AG04450 (cell line): ENCODE measurements at regions not wholly inside any gene's neighbourhood (a gene's known extent, or its start where the extent isn't known, plus 50 kb on each side); places are given as distances from the start of the nearest gene placed in this dataset.
A peak's percentile ranks its signal among the peaks of the same experiment; 100 is the strongest.

Source experiments
- CTCF ChIA-PET: fragments of 300-600, 350-600 bp; formaldehyde crosslinking; extraction: SDS; loops from one replicate; lab custom pipeline; 2022; ENCODE audit warnings: antibody characterized with exemption, inconsistent platforms; lab: Charles Lee
- POLR2A ChIA-PET: fragments of 350-600 bp; formaldehyde crosslinking; extraction: SDS; loops from one replicate; lab custom pipeline; 2021; ENCODE audit warnings: antibody characterized with exemption, inconsistent platforms; lab: Yijun Ruan, JAX
- DNase-seq: peaks from one replicate; pipeline ENCODE4 v3.0.0-alpha.2; 2011; ENCODE audit warnings: low read depth, low spot score
- H3K27ac ChIP-seq: one replicate; pipeline ENCODE4 v1.5.1; 2012; ENCODE audit warnings: low read depth, low read length, control low read depth
- H3K27me3 ChIP-seq: one replicate; pipeline ENCODE4 v1.6.0; 2012; ENCODE audit warnings: low read length; ENCODE audit not compliant: control insufficient read depth, insufficient read depth
- H3K4me3 ChIP-seq: 2 replicates; pipeline ENCODE4 v1.5.1; 2011; ENCODE audit warnings: mild to moderate bottlenecking, low read depth, low read length, control low read depth
- H3K9me3 ChIP-seq: 2 replicates; pipeline ENCODE4 v1.5.1; 2012; ENCODE audit warnings: low read length; ENCODE audit not compliant: control insufficient read depth, insufficient read depth
- CTCF ChIP-seq: IDR thresholded peaks from 2 replicates; pipeline ENCODE4 v1.5.1; 2011; ENCODE audit warnings: low read depth, low read length, control low read depth, inconsistent platforms

GRCh38 chr6:157741321-157741947 lies 81.6 kb upstream of the SNX9 start:
- Histone ChIP-seq H3K9me3 (no peaks in the 10 kb centered on the region), H3K27me3 (no peaks in the 10 kb centered on the region), H3K4me3 (no peak overlapping the region), H3K27ac (no peak overlapping the region)
- TF ChIP-seq CTCF: no peak
- POLR2A ChIA-PET: no interaction called here
- CTCF ChIA-PET: interaction anchor here (6.8 kb wide), 1 partner anchor 15 kb away, joined by 50 read pairs; no protein-coding TSS in a partner anchor
- no peak for DNase-seq

GRCh38 chr6:157741948-157742556 lies 81.0 kb upstream of the SNX9 start:
- CTCF ChIA-PET: interaction anchor here (6.8 kb wide), 1 partner anchor 14 kb away, joined by 50 read pairs; no protein-coding TSS in a partner anchor
- Histone ChIP-seq H3K27me3 (no peaks in the 10 kb centered on the region), H3K9me3 (no peaks in the 10 kb centered on the region), H3K27ac (peak overlapping the region; percentile 3), H3K4me3 (no peak overlapping the region)
- POLR2A ChIA-PET: no interaction called here
- no peak for TF ChIP-seq CTCF
- DNase-seq: no peak

GRCh38 chr6:157744102-157744601 lies 78.9 kb upstream of the SNX9 start:
- no peaks in the 10 kb centered on the region for H3K27me3 ChIP-seq
- H3K9me3 ChIP-seq: no peaks in the 10 kb centered on the region
- H3K4me3 ChIP-seq: no peak overlapping the region
- H3K27ac ChIP-seq: no peak overlapping the region
- TF ChIP-seq CTCF: no peak
- ChIA-PET POLR2A (no interaction called here), CTCF (interaction anchor here (6.8 kb wide), 1 partner anchor 12 kb away, joined by 50 read pairs; no protein-coding TSS in a partner anchor)
- DNase-seq: no peak

GRCh38 chr6:157746897-157747296 lies 76.1 kb upstream of the SNX9 start:
- ChIA-PET POLR2A (no interaction called here), CTCF (interaction anchor here (6.8 kb wide), 1 partner anchor 9 kb away, joined by 50 read pairs; no protein-coding TSS in a partner anchor)
- H3K9me3 ChIP-seq: no peaks in the 10 kb centered on the region
- no peak overlapping the region for H3K27ac ChIP-seq
- TF ChIP-seq CTCF: no peak
- H3K27me3 ChIP-seq: no peaks in the 10 kb centered on the region
- H3K4me3 ChIP-seq: no peak overlapping the region
- no peak for DNase-seq

GRCh38 chr6:157747370-157747769 lies 75.7 kb upstream of the SNX9 start:
- no peaks in the 10 kb centered on the region for H3K27me3 ChIP-seq
- no peak for TF ChIP-seq CTCF
- ChIA-PET CTCF (interaction anchor here (1.3 to 6.8 kb wide), 2 partner anchors 9 to 432 kb away, joined by 3 to 50 read pairs; no protein-coding TSS in a partner anchor), POLR2A (no interaction called here)
- H3K4me3 ChIP-seq: no peak overlapping the region
- DNase-seq: no peak
- no peaks in the 10 kb centered on the region for H3K9me3 ChIP-seq
- no peak overlapping the region for H3K27ac ChIP-seq
